Lung microvascular endothelial cell (primary cell): ENCODE measurements at regions not wholly inside any gene's neighbourhood (a gene's known extent, or its start where the extent isn't known, plus 50 kb on each side); places are given as distances from the start of the nearest gene placed in this dataset.
A peak's percentile ranks its signal among the peaks of the same experiment; 100 is the strongest.

ENCODE experiments used
- DNase-seq, 2 donors: peaks; one replicate each; pipeline versions ENCODE4 v3.0.0 to v3.0.0-alpha.2; 2010; ENCODE audit warnings: low read depth in 2 of 2

DNA sequence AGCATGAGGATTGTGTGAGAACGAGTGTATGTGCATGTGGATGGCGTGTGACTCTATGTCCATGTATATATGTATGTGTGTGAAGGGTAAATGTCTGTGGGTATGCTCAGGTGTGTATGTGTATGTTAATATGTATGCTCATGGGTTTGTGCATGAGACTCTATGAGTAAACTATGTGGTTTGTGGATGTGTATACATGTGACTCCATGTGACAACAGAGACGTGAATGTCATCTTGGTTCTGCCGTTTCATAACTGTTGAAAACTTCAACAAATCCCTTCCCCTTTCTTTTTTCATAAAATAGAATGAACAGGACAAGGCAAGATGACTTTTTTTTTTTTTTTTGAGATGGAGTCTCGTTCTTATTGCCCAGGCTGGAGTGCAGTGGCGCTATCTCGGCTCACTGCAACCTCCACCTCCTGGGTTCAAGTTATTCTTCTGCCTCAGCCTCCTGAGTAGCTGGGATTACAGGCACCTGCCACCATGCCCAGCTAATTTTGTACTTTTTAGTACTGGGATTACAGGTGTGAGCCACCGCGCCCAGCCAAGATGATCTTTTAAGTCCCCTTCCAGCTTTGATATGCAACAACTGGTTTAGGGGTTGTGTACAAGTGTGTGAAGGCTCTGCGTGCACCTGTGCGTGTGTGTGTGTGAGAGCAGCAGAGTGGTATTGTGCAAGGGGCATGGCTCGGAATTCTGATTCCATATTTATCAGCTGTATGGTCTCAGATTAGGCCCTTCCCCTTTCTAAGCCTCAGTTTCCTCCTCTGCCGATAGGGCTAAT, 106.3 kb downstream of the EBNA1BP2 start:
- DNase-seq = no peak

DNA sequence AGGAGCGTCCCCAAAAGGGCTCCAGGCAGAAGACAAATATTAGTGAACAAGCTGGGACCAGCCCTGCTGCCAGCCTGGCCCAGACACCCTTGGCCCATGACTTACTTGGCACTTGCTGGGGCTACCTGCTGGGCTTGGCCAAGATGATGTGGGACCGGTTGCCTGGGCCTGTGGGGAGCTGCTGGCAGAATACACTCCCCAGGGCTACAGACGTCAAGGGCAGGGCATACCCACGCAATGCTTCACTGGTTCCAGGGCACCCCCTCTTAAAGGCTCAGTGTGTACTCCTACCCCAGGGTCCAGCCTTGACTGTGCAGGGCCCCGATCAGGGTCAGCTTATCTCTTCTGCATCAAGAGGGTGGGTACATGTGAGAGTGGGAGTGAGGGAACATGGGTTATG, 106.5 kb upstream of the SLC2A1 start:
- DNase-seq = no peak

DNA sequence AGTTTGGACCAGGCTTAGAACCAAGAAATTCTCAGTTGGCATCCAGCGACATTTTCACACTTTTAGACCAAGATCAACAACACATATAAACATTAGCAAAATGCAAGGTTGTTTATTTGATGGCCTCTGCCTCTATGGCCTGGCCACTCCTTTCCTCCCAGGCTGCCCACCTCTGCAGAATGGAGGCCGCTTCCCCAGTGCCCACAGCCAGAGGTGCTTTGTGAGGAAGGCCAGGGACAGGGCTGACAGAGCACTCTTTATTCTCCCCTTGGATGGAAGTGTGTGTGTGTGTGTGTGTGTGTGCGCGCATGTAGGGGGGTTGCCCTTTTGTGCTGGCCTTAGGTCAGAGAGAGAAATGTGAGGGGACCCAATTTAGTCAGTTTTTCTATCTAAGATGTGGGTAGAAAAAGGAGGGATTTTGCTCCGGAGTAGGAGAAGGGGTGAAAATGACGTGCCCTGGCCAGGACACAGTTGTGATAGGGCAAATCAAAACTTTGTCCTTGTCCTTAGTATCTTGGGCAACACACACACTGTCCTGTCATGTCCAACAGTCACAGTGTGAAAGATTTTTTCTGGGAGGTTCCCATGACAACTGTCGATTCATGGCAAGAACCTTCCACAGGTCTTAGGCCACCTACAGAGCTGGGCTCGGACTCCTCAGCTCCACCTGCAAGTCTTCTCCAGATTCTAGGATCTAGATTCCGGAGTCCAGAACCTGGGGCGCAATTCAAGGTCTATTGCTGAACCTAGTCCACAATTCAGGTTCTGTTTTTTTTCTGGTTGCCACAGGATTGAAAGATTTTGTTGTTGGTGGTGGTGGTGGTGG, 104.9 kb upstream of the SLC2A1 start:
- DNase-seq = no peak

DNA sequence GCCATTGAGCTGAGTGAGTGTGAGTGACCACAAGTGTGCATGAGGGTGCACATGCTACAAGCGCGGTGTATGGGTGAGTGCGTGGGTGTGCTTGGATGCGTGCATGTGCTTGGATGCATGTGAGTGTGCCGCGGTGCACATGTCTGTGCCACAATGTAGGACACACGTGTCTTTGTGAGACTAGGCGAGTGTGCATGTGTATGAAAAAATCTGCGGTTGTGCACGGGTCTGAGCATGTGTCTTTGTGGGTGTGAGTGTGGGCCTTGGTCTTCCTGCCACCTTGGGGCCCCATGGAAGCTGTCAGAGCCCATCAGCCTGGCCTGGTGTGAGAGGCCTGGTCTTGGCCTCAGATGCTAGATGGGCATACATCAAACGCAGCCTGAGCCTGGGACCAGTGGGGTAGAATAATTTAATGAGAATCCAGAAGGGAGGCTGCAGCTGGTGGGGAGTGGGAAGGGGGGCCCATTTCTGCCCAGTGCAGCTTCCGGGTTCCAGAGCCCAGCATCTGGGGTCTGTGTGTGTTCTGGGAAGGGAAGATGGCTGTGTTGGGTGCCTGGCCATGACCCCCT, 103.9 kb upstream of the SLC2A1 start:
- DNase-seq = no peak

DNA sequence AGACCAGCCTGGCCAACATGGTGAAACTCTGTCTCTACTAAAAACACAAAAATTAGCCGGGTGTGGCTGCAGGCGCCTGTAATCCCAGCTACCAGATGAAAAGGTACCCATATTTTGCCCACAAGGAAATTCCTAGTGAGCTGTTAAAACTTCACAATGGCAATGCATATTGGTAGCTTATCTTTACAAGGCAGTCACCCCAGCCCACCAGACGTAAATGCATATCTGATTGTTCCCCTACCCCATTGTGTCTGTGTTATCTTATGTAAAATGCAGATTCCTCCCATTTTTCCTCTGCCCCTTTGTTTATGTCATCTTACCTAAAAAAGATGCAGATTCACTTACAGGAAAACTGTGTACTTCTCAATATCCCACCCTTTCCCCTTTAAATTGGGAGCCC, 103.1 kb upstream of the SLC2A1 start:
- no peak for DNase-seq

DNA sequence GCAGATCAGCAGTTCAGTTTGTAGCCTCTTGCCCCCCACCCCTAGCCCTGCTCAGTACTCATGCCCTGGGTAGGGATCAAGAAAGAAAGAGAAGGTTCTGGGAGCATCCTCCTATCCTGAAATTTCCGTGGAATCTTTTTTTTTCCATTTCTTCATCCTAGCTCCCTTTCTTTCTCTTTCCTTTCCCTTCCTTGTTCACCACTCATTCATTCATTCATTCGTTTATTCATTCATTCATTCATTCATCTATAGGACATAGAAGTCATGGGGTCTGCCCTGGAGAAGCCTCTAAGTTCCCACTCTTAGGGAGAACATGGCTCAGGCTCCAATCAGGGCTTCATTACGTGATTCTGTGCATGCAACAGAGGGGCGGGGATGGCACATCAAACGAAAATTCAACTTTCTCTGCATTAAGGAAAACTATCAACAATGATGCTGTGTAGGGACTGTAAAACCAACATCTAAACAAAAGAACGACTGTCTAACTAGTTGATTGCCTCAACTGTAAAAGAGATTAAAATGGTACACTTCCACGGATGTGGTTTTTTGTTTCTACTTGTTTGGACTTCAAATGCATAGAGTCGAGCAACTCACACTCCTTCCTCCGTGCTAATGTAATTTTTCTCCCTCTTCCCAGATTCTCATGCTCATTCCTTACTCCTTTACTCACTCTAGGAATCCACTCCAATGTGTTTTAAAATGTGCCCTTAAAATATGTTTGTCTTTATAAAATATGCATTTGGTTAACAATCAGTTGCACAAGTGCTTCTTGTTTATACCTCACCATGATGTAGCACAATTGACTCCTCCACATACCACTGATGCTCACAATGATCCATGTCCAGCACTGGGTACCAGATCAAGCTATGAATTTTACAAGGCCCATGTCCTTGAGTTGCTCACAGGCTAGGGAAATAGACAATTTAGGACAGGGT, 101.2 kb upstream of the SLC2A1 start:
- no peak for DNase-seq

DNA sequence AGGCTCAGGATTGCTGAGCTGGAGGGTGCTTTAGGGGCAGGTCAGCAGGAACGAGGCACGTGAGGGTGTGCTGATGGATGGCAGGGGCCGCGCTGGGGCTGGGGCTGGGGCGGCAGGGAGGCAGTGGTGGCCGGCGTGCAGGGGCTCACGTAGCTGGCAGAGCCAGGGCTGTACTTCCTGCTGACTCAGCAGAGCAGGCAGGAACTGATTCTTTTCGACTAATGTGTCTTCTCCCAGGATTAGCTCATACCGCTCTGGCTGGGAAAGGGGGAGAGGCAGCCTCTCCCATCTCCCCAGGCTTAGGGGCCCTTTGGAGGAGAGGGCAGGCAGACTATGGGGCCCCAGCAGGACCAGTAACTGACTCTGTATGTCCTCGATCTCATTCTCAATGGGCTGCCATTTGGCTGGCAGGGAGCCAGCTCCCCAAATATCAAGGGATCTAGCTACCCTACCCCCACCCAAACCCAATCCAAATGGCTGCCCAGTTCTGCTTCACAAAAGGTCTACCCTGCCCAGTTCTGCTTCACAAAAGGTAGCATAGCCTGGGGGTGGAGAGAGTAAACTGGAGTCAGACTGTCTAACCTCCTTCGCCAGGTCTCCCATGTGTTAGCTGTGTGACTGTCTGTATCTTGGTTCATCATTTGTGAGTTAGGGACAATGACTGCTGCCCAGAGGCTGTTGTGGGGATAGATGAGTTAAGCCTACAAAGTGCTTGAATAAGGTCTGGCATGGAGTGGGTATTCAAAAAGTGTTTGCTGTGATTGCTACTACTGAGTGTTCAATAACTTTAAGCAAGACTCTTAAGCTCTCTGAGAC, 100.1 kb upstream of the SLC2A1 start:
- peak; percentile 35 to 41 for DNase-seq

DNA sequence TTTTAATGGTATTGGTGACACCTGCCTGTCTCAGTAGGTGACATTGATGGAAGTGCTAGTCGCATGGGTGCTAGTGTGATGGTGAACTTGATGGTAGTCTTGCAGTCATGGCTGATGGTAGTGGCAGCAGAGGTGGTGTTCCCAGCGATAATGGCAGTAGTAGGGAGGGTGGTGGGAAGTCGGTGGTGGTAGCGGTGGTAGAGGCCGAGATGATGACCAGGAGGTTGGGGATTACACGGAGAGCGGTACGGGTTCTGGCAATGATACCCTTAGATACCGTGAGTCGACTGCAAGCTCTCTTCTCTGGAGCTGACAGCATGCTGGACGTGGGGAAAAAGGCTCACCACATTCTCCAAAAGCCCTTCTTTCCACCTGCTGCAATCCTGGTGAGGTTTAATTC, 99.4 kb upstream of the SLC2A1 start:
- DNase-seq = no peak

DNA sequence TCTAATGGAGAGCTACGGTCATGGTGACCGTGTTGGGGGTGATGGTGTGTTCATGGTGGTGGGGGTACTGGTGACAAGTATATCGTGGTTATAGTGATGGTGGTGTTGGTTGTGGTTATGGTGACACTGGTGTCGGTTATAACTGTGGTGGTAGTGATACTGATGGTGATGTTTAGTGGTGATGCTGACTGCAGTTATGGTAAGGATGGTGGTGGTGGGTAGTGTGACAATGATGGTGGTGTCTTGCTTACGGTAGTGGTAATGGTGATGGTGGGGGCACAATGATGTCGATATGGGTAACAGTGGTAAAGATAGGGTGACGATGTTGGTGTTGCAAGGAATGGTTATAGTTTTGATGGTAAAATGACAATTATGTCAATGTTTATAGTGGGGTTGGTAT, 98.9 kb upstream of the SLC2A1 start:
- DNase-seq = no peak

DNA sequence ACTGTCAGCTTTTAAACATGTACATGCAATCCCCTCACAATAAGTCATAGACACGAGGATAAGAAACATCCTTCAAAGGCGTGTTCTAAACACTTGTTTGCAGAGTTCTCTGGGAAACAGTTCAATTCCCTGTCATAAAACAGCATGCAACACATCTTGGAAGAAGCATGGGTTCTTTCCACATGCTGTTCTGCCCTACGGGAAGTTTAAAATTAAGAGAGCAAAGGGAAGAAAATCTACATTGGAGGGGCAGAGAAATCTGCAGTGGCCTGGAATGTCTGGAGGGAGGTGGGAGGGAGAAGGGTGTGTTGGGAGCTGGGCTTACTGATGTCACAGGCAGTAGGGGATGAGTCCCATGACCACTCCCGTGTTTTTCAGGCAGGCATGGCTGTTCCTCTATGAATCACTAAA, 98.3 kb upstream of the SLC2A1 start:
- DNase-seq = no peak

DNA sequence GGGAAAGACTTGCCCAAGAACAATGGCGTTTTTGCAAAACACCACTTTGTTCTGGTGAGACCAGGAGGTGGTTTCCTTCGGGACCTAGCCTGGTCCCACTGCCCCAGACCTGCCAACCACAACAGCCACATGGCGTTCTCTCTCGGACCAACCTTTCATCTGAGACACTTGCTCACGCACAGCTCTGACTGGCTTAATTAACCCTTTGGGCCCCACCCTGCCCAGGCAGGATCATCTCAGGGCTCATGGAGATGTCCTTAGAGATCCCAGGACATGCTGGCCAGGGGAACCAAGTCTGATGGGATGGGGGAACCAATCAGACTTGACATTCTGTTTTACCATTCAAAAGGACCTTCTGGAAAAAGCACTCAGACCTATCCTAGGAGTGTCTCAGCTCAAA, 97.8 kb upstream of the SLC2A1 start:
- DNase-seq = no peak

DNA sequence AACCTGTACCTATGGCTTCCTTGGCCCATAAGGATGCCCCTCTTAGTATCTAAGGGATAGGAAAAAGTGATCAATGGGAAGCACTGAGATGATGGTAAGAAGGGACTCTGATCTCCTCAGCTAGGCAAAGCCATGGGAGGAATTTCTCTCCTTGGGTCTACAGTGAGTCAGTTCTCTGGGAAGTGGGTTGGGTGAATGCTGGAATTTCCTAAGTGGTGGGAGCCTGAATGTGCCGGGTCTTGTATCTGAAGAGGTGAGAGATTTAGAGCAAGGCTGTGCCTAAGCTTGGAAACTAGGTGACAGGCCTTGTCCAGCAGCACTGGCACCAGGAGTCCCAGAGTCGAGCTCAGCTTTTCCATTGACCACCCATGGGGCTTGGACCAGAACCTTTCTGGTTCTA, 96.3 kb upstream of the SLC2A1 start:
- DNase-seq = no peak

DNA sequence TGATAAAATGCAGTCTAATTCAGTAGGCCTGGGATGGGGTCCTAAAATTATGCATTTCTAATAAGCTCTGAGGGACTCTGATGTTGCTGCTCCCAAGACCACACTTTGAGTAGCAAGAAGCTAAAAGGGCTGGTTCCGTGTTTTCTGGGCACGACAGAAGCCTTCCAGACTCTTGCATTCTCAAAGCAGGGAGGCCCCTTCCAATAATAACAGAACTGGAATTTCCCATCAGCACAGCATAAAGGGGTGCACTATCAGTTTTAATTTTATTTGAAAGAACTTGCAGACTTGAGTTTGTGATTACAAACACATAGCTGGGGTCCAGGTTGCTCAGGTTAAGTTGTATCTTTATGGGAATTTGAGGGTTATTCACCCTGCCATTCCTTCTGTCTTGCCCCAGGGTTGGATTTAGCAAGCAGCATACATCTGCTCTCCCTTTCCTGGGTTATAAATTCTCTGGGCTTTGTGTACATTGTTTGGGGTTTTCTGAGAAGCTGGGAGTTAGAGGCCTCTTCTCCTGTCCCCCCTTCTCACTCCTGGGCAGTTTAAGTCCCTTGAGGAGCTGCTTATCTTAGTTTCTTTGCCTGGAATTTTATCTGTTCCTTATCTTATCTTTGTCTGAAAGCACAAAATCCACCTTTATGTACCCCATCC, 94.2 kb upstream of the SLC2A1 start:
- no peak for DNase-seq

DNA sequence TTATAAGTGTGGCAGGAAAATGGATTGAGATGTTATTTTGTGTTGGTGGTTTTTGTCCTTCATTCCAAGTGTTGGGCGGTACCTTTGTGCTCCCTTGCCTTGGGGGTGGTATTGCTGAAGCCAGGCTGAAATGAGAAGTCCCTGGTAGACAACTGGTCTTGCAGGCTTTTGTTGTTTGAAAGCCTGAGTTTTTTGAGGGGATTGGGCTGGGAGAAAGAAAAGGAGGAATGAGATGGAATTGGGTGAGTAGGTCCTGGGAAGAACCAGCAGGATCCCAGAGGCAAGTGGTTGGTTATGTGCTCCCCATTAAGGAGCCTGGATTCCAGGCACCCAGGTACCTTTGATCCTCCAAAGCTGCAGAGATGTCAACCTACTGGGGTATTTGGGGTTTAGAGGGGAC, 93.7 kb upstream of the SLC2A1 start:
- DNase-seq = no peak

DNA sequence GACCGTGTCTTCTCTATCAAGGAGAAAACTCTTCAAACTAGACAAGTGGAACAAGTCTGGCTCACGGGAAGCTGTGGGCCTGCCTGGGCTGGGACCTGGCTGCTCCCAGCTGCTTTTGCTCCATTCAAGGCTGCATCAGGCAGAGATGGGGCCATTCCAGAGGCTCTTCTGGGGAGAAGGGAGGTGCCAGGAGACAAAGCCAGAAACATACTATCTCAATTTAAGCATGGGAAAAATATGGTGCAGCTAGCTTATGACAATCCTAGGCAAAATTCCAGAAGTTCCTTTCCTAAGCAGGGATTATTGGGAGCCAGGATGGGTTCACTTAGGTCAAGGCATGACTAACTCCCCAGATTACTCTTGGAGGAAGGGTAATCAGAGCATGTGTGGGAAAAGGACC, 90.8 kb upstream of the SLC2A1 start:
- DNase-seq = no peak

DNA sequence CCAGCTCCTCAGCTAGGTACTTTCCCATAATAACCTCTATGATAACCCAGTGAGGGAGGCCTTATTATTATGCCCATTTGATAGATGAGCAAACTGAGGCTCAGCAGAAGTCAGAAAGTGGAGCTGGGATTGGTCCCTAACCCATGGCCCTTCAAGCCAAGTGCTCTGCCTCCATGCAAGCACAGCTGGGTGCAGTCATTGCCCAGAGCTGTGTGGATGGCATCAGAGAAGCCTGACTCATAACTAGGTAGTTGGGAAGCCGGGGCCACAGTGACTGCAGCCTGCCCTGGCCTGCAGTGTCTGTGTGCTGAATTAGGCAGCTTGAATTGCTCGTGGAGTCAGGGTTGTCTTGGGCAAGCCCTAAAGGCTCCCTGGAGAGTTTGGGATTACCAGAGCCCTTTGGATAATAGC, 89.9 kb upstream of the SLC2A1 start:
- no peak for DNase-seq

DNA sequence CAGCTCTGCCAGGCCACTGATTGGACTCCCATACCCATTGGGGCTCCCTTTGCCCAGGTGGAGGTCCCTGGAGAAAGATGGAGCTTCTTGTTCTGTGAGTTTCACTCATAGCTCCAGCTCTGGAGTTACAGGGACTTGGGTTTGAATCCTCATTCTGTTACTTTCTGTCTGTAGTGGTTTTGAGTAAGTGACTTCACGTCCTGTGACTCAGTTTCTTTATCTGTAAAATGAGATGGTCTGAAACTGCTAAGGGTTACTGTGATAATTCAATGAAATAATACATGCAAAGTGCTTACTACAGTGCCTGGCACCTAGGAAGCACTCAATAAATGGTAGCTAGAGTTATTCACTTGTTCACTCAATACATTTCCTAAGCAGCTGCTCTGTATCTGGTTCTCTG, 88.5 kb upstream of the SLC2A1 start:
- DNase-seq = no peak

DNA sequence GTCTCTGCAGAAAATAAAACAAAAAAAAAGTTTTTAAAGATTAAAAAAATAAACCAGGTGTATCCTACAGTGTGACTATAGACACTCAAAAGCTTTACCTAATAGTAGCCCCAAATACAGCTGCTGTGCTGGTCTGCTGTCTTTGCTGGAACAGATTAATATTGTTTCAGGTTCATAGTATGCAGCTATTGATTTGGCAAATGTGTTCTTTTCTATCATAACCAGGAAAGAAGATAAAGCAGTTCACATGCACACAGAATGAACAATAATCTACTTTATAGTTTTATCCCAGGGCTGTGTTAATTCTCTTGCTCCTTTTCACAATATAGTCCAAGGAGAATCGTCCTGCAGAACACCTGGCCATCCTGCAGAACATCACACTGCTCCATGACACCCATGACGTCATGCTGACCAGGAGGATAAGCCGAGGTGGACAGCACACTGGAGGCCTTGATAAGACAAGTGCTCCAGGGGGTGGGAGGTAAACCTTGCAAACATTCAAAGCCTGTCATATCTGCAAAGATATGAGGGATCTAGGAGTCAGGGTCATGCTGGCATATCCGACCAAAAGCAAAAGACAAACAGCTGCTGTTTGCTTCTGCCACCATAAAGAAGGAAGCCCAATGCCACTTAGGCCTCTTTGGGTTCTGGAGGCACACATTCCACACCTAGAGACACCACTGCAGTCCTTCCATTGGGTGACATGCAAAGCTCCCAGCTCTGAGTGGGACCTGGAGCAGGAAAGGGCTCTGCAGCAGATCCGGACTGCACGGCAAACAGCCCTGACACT, 86.1 kb upstream of the SLC2A1 start:
- no peak for DNase-seq

DNA sequence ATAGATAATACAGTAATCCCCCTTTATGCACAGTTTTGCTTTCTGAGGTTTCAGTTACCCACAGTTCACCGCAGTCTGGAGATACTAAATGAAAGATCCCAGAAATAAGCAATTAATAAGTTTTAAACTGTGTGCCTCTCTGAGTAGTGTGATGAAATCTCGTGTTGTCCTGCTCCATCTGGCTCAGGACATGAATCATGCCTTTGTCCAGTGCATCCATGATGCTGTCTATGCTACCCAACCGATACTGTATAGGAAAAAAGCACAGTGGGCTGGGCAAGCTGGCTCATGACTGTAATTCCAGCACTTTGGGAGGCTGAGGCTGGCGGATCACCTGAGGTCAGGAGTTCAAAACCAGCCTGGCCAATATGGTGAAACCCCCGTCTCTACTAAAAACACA, 85.0 kb upstream of the SLC2A1 start:
- no peak for DNase-seq
